Naive thymus-derived CD8-positive, alpha-beta T cell (primary cell): ENCODE measurements at regions not wholly inside any gene's neighbourhood (a gene's known extent, or its start where the extent isn't known, plus 50 kb on each side); places are given as distances from the start of the nearest gene placed in this dataset.

Experiments used
- ATAC-seq, 2 donors: fragments of 150-1000 bp; cut with Tn5 transposase in 1 of 2; sonication (Bioruptor Pico), chemical (Tn5 transposase) in 1 of 2; 1 replicate in 1 of 2; 2 replicates in 1 of 2; pipeline ENCODE4 v1.10.0; 2021; ENCODE audit warnings: mild to moderate bottlenecking in 2 of 2, moderate library complexity in 2 of 2
- POLR2A ChIA-PET: fragments of 350-600 bp; sonication (Branson Sonifier 250); formaldehyde crosslinking; loops from one replicate; lab custom pipeline; 2021; ENCODE audit warnings: antibody characterized with exemption; lab: Charles Lee
- DNase-seq, 10 donors: peaks; one replicate each; pipeline versions ENCODE4 v3.0.0 to v3.0.0-alpha.2; 2020 to 2022
- H3K27ac Mint-ChIP-seq, 10 donors: one replicate each; pipeline ENCODE4 v1.8.0; 2020 to 2022; ENCODE audit warnings: mild to moderate bottlenecking in 10 of 10, mixed read lengths in 10 of 10, moderate library complexity in 4 of 10, inconsistent platforms in 1 of 10
- H3K27me3 Mint-ChIP-seq, 5 donors: one replicate each; pipeline ENCODE4 v1.8.0; 2021 to 2022; ENCODE audit warnings: mixed read lengths in 5 of 5
- H3K36me3 Mint-ChIP-seq, 3 donors: one replicate each; pipeline ENCODE4 v1.8.0; 2020 to 2022; ENCODE audit warnings: mixed read lengths in 3 of 3, mild to moderate bottlenecking in 2 of 3, inconsistent platforms in 1 of 3
- H3K4me1 Mint-ChIP-seq, 4 donors: one replicate each; pipeline ENCODE4 v1.8.0; 2021 to 2022; ENCODE audit warnings: mixed read lengths in 4 of 4
- H3K4me3 Mint-ChIP-seq, 10 donors: one replicate each; pipeline ENCODE4 v1.8.0; 2020 to 2022; ENCODE audit warnings: mild to moderate bottlenecking in 10 of 10, mixed read lengths in 10 of 10, moderate library complexity in 6 of 10, inconsistent platforms in 1 of 10
- H3K9me3 Mint-ChIP-seq, 9 donors: one replicate each; pipeline ENCODE4 v1.8.0; 2020 to 2022; ENCODE audit warnings: mixed read lengths in 9 of 9, mild to moderate bottlenecking in 3 of 9, inconsistent platforms in 1 of 9, moderate library complexity in 1 of 9

GRCh38 chr2:145124085-145124484, 604.2 kb upstream of the ZEB2 start:
- POLR2A ChIA-PET = no interaction called here
- DNase-seq (no peak), ATAC-seq (no peak)
- no peak overlapping the region for H3K27ac Mint-ChIP-seq
- H3K4me1 Mint-ChIP-seq = no peaks in the 10 kb centered on the region
- peaks cover 0 to 4% (median 2%) of the 10 kb centered on the region in 5 donors for H3K27me3 Mint-ChIP-seq
- H3K9me3 Mint-ChIP-seq = peaks cover 0 to 4% (median 0%) of the 10 kb centered on the region in 9 donors
- H3K36me3 Mint-ChIP-seq = no peaks in the 10 kb centered on the region
- no peak overlapping the region for H3K4me3 Mint-ChIP-seq

GRCh38 chr2:145123606-145124005, 603.7 kb upstream of the ZEB2 start:
- peaks cover 0 to 4% (median 0%) of the 10 kb centered on the region in 9 donors for H3K9me3 Mint-ChIP-seq
- POLR2A ChIA-PET = no interaction called here
- peaks cover 0 to 4% (median 2%) of the 10 kb centered on the region in 5 donors for H3K27me3 Mint-ChIP-seq
- DNase-seq = no peak
- no peak overlapping the region for H3K4me3 Mint-ChIP-seq
- H3K36me3 Mint-ChIP-seq = no peaks in the 10 kb centered on the region
- H3K27ac Mint-ChIP-seq = no peak overlapping the region
- H3K4me1 Mint-ChIP-seq = no peaks in the 10 kb centered on the region
- no peak for ATAC-seq

GRCh38 chr2:145119225-145119624, 599.3 kb upstream of the ZEB2 start:
- H3K27ac Mint-ChIP-seq = no peak overlapping the region
- no peak for DNase-seq
- peaks cover 0 to 3% (median 0%) of the 10 kb centered on the region in 9 donors for H3K9me3 Mint-ChIP-seq
- no peak for ATAC-seq
- H3K27me3 Mint-ChIP-seq = peaks cover 0 to 8% (median 2%) of the 10 kb centered on the region in 5 donors
- H3K4me1 Mint-ChIP-seq = no peaks in the 10 kb centered on the region
- no peaks in the 10 kb centered on the region for H3K36me3 Mint-ChIP-seq
- POLR2A ChIA-PET = no interaction called here
- H3K4me3 Mint-ChIP-seq = no peak overlapping the region

GRCh38 chr2:145116834-145117725, 597.2 kb upstream of the ZEB2 start:
- ATAC-seq (no peak), DNase-seq (no peak)
- Mint-ChIP-seq H3K36me3 (no peaks in the 10 kb centered on the region), H3K27ac (no peak overlapping the region), H3K9me3 (peaks cover 0 to 3% (median 0%) of the 10 kb centered on the region in 9 donors), H3K27me3 (peaks cover 0 to 16% (median 0%) of the 10 kb centered on the region in 5 donors), H3K4me1 (no peaks in the 10 kb centered on the region), H3K4me3 (no peak overlapping the region)
- POLR2A ChIA-PET = no interaction called here

- H3K36me3 Mint-ChIP-seq = no peaks in the 10 kb centered on the region
- H3K27ac Mint-ChIP-seq = no peak overlapping the region
- POLR2A ChIA-PET = no interaction called here
- H3K9me3 Mint-ChIP-seq = peaks cover 0 to 10% (median 3%) of the 10 kb centered on the region in 9 donors
- DNase-seq (no peak), ATAC-seq (no peak)
- peaks cover 0 to 20% (median 0%) of the 10 kb centered on the region in 5 donors for H3K27me3 Mint-ChIP-seq
- no peak overlapping the region for H3K4me3 Mint-ChIP-seq
- no peaks in the 10 kb centered on the region for H3K4me1 Mint-ChIP-seq
Measured at GRCh38 chr2:145116056-145116455, 596.1 kb upstream of the ZEB2 start.

- no peak overlapping the region for H3K4me3 Mint-ChIP-seq
- H3K27ac Mint-ChIP-seq = no peak overlapping the region
- H3K27me3 Mint-ChIP-seq = peaks cover 0 to 20% (median 0%) of the 10 kb centered on the region in 5 donors
- ATAC-seq (no peak), DNase-seq (no peak)
- POLR2A ChIA-PET = no interaction called here
- H3K4me1 Mint-ChIP-seq = no peaks in the 10 kb centered on the region
- H3K9me3 Mint-ChIP-seq = peaks cover 0 to 10% (median 3%) of the 10 kb centered on the region in 9 donors
- H3K36me3 Mint-ChIP-seq = no peaks in the 10 kb centered on the region
Measured at GRCh38 chr2:145114726-145115125, 594.8 kb upstream of the ZEB2 start.

- peaks cover 0 to 17% (median 0%) of the 10 kb centered on the region in 5 donors for H3K27me3 Mint-ChIP-seq
Measured at GRCh38 chr2:145112467-145112866, 592.5 kb upstream of the ZEB2 start.

GRCh38 chr2:145110668-145111356, 590.9 kb upstream of the ZEB2 start:
- ATAC-seq (no peak), DNase-seq (no peak)
- Mint-ChIP-seq H3K27me3 (peaks cover 0 to 17% (median 0%) of the 10 kb centered on the region in 5 donors), H3K27ac (no peak overlapping the region), H3K4me3 (no peak overlapping the region), H3K9me3 (peaks cover 0 to 10% (median 0%) of the 10 kb centered on the region in 9 donors), H3K36me3 (no peaks in the 10 kb centered on the region), H3K4me1 (no peaks in the 10 kb centered on the region)
- POLR2A ChIA-PET = no interaction called here

More at GRCh38 chr2:145112467-145112866, 592.5 kb upstream of the ZEB2 start:
- POLR2A ChIA-PET = no interaction called here
- Mint-ChIP-seq H3K4me3 (no peak overlapping the region), H3K27ac (no peak overlapping the region), H3K36me3 (no peaks in the 10 kb centered on the region), H3K4me1 (no peaks in the 10 kb centered on the region), H3K9me3 (peaks cover 0 to 10% (median 0%) of the 10 kb centered on the region in 9 donors)
- DNase-seq (no peak), ATAC-seq (no peak)

GRCh38 chr2:145108959-145109710, 589.2 kb upstream of the ZEB2 start:
- peaks cover 0 to 10% (median 0%) of the 10 kb centered on the region in 9 donors for H3K9me3 Mint-ChIP-seq
- no peak overlapping the region for H3K4me3 Mint-ChIP-seq
- no peaks in the 10 kb centered on the region for H3K4me1 Mint-ChIP-seq
- peaks cover 0 to 13% (median 0%) of the 10 kb centered on the region in 5 donors for H3K27me3 Mint-ChIP-seq
- no peaks in the 10 kb centered on the region for H3K36me3 Mint-ChIP-seq
- ATAC-seq (no peak), DNase-seq (no peak)
- POLR2A ChIA-PET = no interaction called here
- H3K27ac Mint-ChIP-seq = no peak overlapping the region

GRCh38 chr2:145108361-145108778, 588.5 kb upstream of the ZEB2 start:
- Mint-ChIP-seq H3K27ac (no peak overlapping the region), H3K9me3 (peaks cover 0 to 10% (median 0%) of the 10 kb centered on the region in 9 donors), H3K36me3 (no peaks in the 10 kb centered on the region), H3K4me1 (no peaks in the 10 kb centered on the region), H3K4me3 (no peak overlapping the region), H3K27me3 (peaks cover 0 to 7% (median 0%) of the 10 kb centered on the region in 5 donors)
- POLR2A ChIA-PET = no interaction called here
- DNase-seq = no peak
- no peak for ATAC-seq

- Mint-ChIP-seq H3K36me3 (no peaks in the 10 kb centered on the region), H3K27ac (no peak overlapping the region), H3K4me3 (no peak overlapping the region), H3K4me1 (no peaks in the 10 kb centered on the region), H3K9me3 (peaks cover 0 to 14% (median 0%) of the 10 kb centered on the region in 9 donors), H3K27me3 (no peaks in the 10 kb centered on the region)
- POLR2A ChIA-PET = no interaction called here
- ATAC-seq = no peak
- no peak for DNase-seq
Measured at GRCh38 chr2:145106293-145106692, 586.4 kb upstream of the ZEB2 start.

GRCh38 chr2:145102706-145103105, 582.8 kb upstream of the ZEB2 start:
- Mint-ChIP-seq H3K4me1 (no peaks in the 10 kb centered on the region), H3K4me3 (no peak overlapping the region), H3K27me3 (peaks cover 0 to 10% (median 4%) of the 10 kb centered on the region in 5 donors), H3K36me3 (no peaks in the 10 kb centered on the region), H3K27ac (no peak overlapping the region), H3K9me3 (peaks cover 0 to 8% (median 0%) of the 10 kb centered on the region in 9 donors)
- POLR2A ChIA-PET = no interaction called here
- no peak for DNase-seq
- ATAC-seq = no peak
